ENCODE measurements at regions not wholly inside any gene's neighbourhood (a gene's known extent, or its start where the extent isn't known, plus 50 kb on each side); places are given as distances from the start of the nearest gene placed in this dataset.

GRCh38 chr4:15232366-15233263 is 195.2 kb upstream of the C1QTNF7 start:
- DNase-seq, result no peak

DNA sequence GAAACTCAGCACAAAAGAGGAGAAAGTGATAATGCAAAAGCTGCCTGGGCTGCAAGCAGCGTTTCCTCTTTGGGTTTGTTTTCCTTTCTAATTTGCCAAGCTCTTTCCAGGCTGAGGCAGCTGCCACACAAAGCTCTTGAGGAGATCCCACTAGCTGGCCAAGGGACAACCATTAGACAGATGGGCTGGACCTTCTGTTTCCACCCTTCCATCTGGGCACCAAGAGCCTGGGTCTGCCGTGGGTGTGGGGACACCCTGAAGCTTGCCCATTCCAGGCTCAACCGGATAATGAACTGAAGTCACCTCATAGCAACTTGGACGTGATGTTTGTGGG is 194.6 kb upstream of the C1QTNF7 start:
- peak; percentile 62 for DNase-seq

DNA sequence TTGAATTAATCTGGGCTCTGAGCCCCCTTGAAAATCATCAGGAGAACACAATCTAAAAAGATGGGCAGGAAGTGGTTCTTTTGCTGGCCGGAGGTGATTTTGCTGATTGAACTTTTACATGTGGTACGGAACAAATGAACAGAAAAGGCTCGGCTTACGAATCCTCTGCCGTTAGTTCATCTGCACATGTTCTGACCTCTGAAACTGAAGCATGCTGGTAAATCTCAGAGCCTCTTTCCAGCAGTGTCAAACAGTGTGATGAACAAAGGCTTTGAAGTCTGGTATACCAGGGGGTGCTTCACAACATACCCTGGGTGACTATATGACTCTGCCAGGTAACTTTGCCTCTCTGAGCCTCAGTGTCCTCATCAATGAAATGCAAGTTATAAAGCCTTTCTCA is 194.2 kb upstream of the C1QTNF7 start:
- DNase-seq, result peak; percentile 2

GRCh38 chr4:15234116-15234855 is 193.5 kb upstream of the C1QTNF7 start:
- DNase-seq, result peak; percentile 76

DNA sequence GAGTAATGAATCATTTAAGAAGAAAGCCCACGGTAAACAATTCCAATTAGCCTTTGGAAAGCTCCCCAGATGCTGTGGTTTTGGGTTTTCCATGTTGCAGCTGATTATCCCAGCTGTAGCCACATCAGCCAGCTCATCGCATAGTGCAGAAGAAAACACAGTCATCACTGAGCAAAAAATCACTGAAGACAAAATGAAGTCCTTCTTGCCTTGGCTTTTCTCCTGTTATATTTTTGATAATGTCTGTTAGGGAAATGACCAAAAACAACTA is 193.0 kb upstream of the C1QTNF7 start:
- peak; percentile 22 for DNase-seq

GRCh38 chr4:15235135-15235534 is 192.7 kb upstream of the C1QTNF7 start:
- DNase-seq, result no peak

DNA sequence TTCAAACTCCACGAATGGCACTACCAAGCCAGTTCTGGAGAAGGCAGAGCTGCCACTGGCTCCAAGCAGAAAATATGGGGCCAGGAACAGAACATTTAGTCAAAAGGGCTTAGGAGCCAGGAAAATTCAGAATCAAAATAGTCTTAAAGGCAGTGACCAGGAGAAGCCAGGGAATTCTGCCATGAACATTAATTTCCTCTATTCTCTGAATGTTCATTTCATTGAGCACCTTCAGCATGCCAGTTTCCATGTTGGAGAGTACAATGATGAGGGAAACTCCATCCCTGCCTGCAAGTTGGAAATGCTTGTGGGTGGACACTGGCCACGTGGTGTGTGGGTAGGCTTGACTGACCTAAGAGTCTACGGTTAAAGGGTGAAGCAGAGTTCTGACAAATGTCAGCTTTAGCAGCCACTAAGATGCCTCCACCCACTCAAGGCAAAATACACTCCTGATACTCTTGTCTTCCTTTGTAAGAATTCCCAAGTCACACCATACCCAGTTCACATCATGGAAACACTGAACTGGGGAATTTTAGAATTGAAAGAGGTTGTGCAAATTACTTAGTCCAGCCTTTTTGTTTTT is 190.1 kb upstream of the C1QTNF7 start:
- peak; percentile 70 for DNase-seq

- DNase-seq, result peak; percentile 61
These were observed 189.1 kb upstream of the C1QTNF7 start for GRCh38 chr4:15238720-15239119.

DNA sequence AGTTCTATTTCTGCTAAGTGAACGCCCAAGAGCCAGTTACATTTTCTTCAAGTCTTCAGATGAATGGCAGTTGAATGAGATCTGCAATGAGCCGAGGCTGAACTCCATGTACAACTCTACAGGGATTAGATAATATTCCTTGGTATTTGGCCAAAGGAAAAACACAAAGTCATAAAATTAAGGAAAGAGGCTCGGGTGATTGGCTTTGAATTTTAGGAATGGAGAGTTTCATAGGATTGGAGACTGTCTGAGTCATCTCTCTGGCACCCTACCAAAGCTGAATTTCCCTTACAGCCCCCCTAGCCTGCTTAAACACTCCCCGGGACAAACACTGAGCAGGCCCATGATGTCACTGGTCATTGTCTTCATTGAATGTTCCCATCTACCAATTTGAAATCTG is 188.0 kb upstream of the C1QTNF7 start:
- no peak for DNase-seq

DNA sequence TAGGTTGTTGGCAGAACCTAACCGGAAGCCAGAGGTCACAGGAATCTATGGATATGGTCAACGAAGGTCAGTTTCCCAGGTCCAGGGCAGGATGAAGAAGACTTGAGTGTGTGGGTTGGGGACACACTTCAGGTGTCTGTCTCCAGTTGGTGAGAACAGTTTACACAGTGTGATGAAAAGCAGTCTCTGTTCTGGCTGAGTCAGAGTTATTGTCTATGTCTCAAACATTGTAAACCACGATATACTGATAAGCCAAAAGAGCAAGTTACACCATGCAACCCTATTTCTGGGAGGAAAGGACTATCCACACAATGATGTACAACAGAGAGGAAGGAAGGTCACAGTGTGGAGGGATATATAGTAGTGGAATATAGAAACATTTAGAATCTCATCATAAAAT is 187.1 kb upstream of the C1QTNF7 start:
- DNase-seq, result no peak

- DNase-seq, result peak; percentile 38
These were observed 185.8 kb upstream of the C1QTNF7 start for GRCh38 chr4:15242021-15242420.

DNA sequence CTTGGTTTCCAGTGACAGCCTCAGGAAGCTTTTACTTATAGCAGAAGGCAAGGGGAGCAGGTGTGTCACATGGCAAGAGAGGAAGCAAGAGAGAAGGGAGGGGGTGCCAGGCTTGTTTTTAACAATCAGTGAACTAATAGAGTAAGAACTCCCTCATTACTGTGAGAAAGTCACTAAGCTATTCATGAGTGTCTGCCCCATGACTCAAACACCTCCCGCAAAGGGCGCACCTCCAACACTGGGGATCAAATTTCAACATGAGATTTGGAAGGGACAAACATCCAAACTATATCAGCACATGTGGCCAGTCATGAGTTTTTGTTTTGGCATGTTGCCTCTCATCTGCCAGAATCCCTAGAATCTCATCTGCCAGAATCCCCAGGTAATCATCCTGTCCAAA is 183.5 kb upstream of the C1QTNF7 start:
- no peak for DNase-seq

- no peak for DNase-seq
These were observed 182.8 kb upstream of the C1QTNF7 start for GRCh38 chr4:15245006-15245530.

- DNase-seq, result no peak
These were observed 177.8 kb upstream of the C1QTNF7 start for GRCh38 chr4:15250021-15250441.

DNA sequence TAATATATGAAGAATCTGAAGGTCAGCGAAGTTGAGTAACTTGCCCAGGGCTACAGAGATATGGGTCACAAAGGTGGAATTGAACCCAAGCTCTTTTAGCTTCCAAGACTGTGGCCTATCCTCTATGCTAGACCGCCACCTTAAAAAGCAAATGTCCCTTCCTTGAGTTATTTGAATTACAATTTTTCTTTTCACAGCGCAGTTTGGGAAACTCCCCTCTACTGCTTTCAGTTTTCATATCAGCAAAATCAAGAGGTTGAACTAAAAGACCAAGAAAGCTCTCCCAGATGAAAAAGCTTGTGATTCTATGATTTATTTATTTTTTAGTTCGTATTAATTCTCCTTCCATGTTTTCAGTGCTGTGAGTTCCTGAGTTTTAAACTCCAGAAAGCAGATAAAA is 174.5 kb upstream of the C1QTNF7 start:
- DNase-seq, result peak; percentile 77

GRCh38 chr4:15254236-15254880 is 173.5 kb upstream of the C1QTNF7 start:
- peak; percentile 89 for DNase-seq

- DNase-seq, result no peak
These were observed 172.3 kb upstream of the C1QTNF7 start for GRCh38 chr4:15255537-15255936.

GRCh38 chr4:15260758-15261157 is 167.1 kb upstream of the C1QTNF7 start:
- DNase-seq, result no peak

DNA sequence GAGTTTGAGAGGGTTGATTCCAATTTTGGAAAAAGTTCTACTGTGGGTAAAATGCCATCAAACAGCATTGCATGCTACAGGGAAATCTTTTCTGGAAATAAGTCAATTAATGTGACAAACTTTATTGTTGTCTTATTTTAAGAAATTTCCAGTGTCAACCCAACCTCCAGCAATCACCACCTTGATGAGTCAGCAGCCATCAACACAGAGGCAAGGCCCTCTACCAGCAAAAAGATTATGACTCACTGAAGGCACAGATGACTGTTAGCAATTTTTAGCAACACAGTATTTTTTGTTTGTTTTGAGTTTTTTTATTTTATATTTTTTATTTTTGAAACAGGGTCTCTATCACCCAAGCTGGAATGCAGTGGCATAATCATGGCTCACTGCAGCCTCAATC is 165.4 kb upstream of the C1QTNF7 start:
- DNase-seq, result no peak

- DNase-seq, result peak; percentile 81
These were observed 157.6 kb upstream of the C1QTNF7 start for GRCh38 chr4:15270201-15270600.

- DNase-seq, result no peak
These were observed 141.8 kb upstream of the C1QTNF7 start for GRCh38 chr4:15286041-15286440.

DNA sequence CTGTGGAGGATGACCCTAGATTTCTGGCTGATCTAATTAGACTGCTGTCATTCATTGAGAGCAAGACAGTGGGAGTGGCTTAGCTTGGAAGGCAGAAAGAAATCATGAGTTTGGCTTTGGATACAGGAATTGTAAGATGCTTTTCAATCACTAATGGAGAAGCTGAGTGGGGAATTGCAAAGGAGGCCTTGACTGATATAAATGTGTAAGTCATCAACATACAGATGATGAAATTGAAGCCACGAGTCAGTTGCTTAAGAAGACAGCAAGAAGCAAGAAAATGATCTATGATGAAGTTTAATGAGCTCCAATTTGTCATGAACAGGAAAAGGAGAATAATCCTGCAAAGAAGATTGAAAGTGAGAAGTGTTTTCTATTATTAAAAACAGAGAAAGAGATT is 136.7 kb upstream of the C1QTNF7 start:
- DNase-seq, result peak; percentile 87

- DNase-seq, result peak; percentile 67
These were observed 134.1 kb upstream of the C1QTNF7 start for GRCh38 chr4:15293711-15294110.

Data from inflammatory macrophage treated with lipopolysaccharide for 4 hours (primary cell).